ENCODE measurements at regions not wholly inside any gene's neighbourhood (a gene's known extent, or its start where the extent isn't known, plus 50 kb on each side); places are given as distances from the start of the nearest gene placed in this dataset.

DNA sequence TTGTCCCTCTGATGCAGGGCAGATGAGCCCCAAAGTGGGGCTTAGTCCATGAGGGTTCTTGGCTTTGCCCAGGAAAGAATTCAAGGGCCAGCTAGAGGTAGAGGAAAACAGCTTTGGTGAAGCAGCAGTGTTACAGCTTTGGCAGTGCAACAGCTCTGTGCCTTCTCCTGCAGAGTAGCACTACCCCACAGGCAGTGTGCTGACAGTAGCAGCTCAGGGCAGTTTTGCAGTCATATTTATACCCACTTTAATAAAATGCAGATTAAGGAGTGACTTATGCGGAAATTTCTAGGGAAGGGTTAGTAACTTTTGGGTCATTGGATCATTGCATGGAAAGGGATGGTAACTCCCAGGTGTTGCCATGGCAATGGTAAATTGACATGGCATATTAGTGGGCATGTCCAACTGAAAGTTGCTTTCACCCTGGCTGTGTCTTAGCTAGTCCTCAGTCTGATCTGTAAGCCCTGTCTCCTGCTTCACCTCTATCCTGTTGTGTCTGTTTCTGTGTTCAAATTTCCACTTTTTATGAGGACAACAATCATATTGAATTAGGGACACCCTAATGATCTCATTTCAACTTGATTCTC lies 241.3 kb upstream of the C2CD4B start:
- Histone ChIP-seq H3K36me3 (no peaks in the 10 kb centered on the region), H3K9me3 (no peaks in the 10 kb centered on the region), H3K27ac (no peak overlapping the region), H3K4me1 (no peaks in the 10 kb centered on the region), H3K4me3 (no peak overlapping the region), H3K27me3 (replicated peaks in 1 of 7) (peaks cover 0 to 36% (median 0%) of the 10 kb centered on the region in 7 donors)
- WGBS, 5 donors = 93 to 100% (median 97%) methylated on average over 1 of the region's 1 CpG
- no peak for DNase-seq
- intact Hi-C loops (cut with DNase I; ENCODE audit: low total_unique reads) = no loop called here
- TF ChIP-seq POLR2A (IDR thresholded peaks at IDR 0.05) = no peak
- TF ChIP-seq, protein P1, sequence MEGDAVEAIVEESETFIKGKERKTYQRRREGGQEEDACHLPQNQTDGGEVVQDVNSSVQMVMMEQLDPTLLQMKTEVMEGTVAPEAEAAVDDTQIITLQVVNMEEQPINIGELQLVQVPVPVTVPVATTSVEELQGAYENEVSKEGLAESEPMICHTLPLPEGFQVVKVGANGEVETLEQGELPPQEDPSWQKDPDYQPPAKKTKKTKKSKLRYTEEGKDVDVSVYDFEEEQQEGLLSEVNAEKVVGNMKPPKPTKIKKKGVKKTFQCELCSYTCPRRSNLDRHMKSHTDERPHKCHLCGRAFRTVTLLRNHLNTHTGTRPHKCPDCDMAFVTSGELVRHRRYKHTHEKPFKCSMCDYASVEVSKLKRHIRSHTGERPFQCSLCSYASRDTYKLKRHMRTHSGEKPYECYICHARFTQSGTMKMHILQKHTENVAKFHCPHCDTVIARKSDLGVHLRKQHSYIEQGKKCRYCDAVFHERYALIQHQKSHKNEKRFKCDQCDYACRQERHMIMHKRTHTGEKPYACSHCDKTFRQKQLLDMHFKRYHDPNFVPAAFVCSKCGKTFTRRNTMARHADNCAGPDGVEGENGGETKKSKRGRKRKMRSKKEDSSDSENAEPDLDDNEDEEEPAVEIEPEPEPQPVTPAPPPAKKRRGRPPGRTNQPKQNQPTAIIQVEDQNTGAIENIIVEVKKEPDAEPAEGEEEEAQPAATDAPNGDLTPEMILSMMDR (IDR thresholded peaks at IDR 0.05 in 8 of 11, conservative IDR thresholded peaks at IDR 0.05 in 3 of 11) = no peak
- no peak for TF ChIP-seq POLR2AphosphoS5 (IDR thresholded peaks at IDR 0.05)

DNA sequence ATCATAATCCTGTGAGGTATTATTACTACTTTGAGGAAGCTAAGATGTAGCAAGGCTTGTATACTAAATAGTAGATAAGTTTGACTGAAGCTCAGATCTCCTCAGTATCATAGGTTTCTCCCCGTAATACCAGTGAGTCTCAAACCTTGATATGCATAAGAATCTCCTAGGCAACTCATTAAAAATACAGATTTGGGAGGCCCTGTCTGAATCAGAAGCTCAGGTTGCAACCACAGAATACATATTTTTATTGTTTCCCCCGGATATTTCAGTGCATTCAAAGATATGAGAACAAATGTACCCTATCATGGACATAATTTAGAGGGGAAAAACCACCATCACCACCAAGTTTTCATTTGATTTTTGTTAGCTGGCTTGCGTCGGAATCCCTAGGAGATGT lies 242.1 kb upstream of the C2CD4B start:
- no peaks in the 10 kb centered on the region for H3K4me1 ChIP-seq
- H3K27ac ChIP-seq = no peak overlapping the region
- H3K9me3 ChIP-seq = no peaks in the 10 kb centered on the region
- no peak for DNase-seq
- H3K4me3 ChIP-seq = no peak overlapping the region
- peaks cover 0 to 28% (median 0%) of the 10 kb centered on the region in 7 donors for H3K27me3 ChIP-seq (replicated peaks in 1 of 7)
- TF ChIP-seq, protein P1 (IDR thresholded peaks at IDR 0.05 in 8 of 11, conservative IDR thresholded peaks at IDR 0.05 in 3 of 11) = no peak
- TF ChIP-seq POLR2AphosphoS5 (IDR thresholded peaks at IDR 0.05) (no peak), POLR2A (IDR thresholded peaks at IDR 0.05) (no peak)
- intact Hi-C loops (cut with DNase I; ENCODE audit: low total_unique reads) = no loop called here
- 82 to 92% (median 90%) methylated on average over 4 of the region's 4 CpGs for WGBS, 5 donors
- no peaks in the 10 kb centered on the region for H3K36me3 ChIP-seq

DNA sequence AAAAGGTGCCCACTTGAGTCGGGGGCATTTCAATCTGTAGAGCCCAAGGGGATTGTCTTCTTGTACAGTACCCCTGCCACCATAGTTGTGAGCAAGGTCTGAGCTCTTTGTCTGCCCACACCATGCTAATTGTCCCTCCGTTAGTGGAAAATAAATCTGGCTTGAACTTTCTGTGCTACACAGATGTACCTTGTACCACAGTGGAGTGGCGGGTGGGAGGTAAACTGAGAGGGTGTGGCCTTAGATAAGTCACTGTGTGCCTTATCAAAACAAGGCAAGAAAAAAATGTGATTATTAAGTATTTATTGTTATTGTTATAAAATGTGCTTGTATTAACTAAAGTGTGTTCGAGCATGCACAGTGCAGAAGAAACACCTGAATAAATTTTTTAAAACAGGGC lies 242.9 kb upstream of the C2CD4B start:
- no peak for DNase-seq
- no peaks in the 10 kb centered on the region for H3K36me3 ChIP-seq
- H3K4me1 ChIP-seq = no peaks in the 10 kb centered on the region
- no peak for TF ChIP-seq POLR2AphosphoS5 (IDR thresholded peaks at IDR 0.05)
- TF ChIP-seq, protein P1 (IDR thresholded peaks at IDR 0.05 in 8 of 11, conservative IDR thresholded peaks at IDR 0.05 in 3 of 11) = no peak
- no peak for TF ChIP-seq POLR2A (IDR thresholded peaks at IDR 0.05)
- 85 to 93% (median 91%) methylated on average over 4 of the region's 4 CpGs for WGBS, 5 donors
- no peaks in the 10 kb centered on the region for H3K9me3 ChIP-seq
- no peak overlapping the region for H3K27ac ChIP-seq
- peaks cover 0 to 21% (median 0%) of the 10 kb centered on the region in 7 donors for H3K27me3 ChIP-seq (replicated peaks in 1 of 7)
- intact Hi-C loops (cut with DNase I; ENCODE audit: low total_unique reads) = no loop called here
- no peak overlapping the region for H3K4me3 ChIP-seq

DNA sequence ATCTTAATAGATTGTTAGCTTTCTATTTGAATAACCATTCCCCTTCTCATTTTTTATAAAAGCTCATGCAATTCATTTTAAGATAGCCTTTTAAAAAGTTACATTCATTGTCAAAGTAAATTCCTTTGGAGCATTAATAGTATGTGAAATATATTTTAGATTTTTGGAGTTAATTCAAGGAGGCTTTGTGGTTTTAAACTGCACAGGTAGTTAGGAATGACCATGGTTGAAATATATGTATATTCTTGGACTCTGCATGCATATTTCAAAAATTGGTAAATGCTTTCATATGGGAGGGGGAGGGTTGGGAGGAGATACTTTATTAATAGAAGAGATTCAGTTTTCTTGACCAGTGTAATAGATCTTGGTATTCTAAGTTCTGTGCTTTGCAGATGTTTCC lies 244.4 kb upstream of the C2CD4B start:
- Histone ChIP-seq H3K36me3 (no peaks in the 10 kb centered on the region), H3K27ac (no peak overlapping the region), H3K4me3 (no peak overlapping the region), H3K27me3 (replicated peaks in 1 of 7) (peaks cover 0 to 15% (median 0%) of the 10 kb centered on the region in 7 donors), H3K9me3 (no peaks in the 10 kb centered on the region), H3K4me1 (no peaks in the 10 kb centered on the region)
- TF ChIP-seq POLR2A (IDR thresholded peaks at IDR 0.05) (no peak), POLR2AphosphoS5 (IDR thresholded peaks at IDR 0.05) (no peak)
- TF ChIP-seq, protein P1 (IDR thresholded peaks at IDR 0.05 in 8 of 11, conservative IDR thresholded peaks at IDR 0.05 in 3 of 11) = no peak
- DNase-seq = no peak
- intact Hi-C loops (cut with DNase I; ENCODE audit: low total_unique reads) = no loop called here
